AG04449 (cell line): ENCODE measurements at regions not wholly inside any gene's neighbourhood (a gene's known extent, or its start where the extent isn't known, plus 50 kb on each side); places are given as distances from the start of the nearest gene placed in this dataset.
A peak's percentile ranks its signal among the peaks of the same experiment; 100 is the strongest.

Source experiments
- CTCF ChIA-PET: fragments of 350-600 bp; formaldehyde crosslinking; extraction: SDS; loops from one replicate; lab custom pipeline; 2021; ENCODE audit warnings: antibody characterized with exemption; lab: Yijun Ruan, JAX
- POLR2A ChIA-PET: fragments of 400-600, 350-600 bp; formaldehyde crosslinking; extraction: SDS; loops from one replicate; lab custom pipeline; 2020; ENCODE audit warnings: antibody characterized with exemption, inconsistent platforms; lab: Yijun Ruan, JAX
- DNase-seq: peaks from one replicate; pipeline ENCODE4 v3.0.0-alpha.2; 2010; ENCODE audit warnings: low read depth, low spot score
- H3K4me3 ChIP-seq: 2 replicates; pipeline ENCODE4 v1.5.1; 2011; ENCODE audit warnings: low read depth, mild to moderate bottlenecking, control low read depth, low read length
- CTCF ChIP-seq: IDR thresholded peaks from one replicate; pipeline ENCODE4 v1.5.1; 2011; ENCODE audit warnings: mild to moderate bottlenecking, moderate library complexity, low read length, control low read depth, inconsistent platforms; ENCODE audit not compliant: insufficient read depth; ENCODE audit errors: missing control alignments

GRCh38 chr3:69445024-69445423 lies 59.1 kb upstream of the FRMD4B start:
- DNase-seq = no peak
- POLR2A ChIA-PET = no interaction called here
- no peak overlapping the region for H3K4me3 ChIP-seq
- TF ChIP-seq CTCF = no peak
- CTCF ChIA-PET = interaction anchor here (1.5 to 6.0 kb wide), 2 partner anchors 283 to 324 kb away, joined by 5 to 74 read pairs; no protein-coding TSS in a partner anchor

- TF ChIP-seq CTCF = no peak
- ChIA-PET POLR2A (no interaction called here), CTCF (interaction anchor here (1.3 to 6.0 kb wide), 4 partner anchors 8 to 323 kb away, joined by 4 to 74 read pairs (median 5); no protein-coding TSS in a partner anchor)
- H3K4me3 ChIP-seq = no peak overlapping the region
- no peak for DNase-seq
These were observed 57.6 kb upstream of the FRMD4B start for GRCh38 chr3:69443457-69443920.

GRCh38 chr3:69442771-69443311 lies 57.0 kb upstream of the FRMD4B start:
- POLR2A ChIA-PET = no interaction called here
- no peak overlapping the region for H3K4me3 ChIP-seq
- no peak for DNase-seq
- no peak for TF ChIP-seq CTCF
- CTCF ChIA-PET = interaction anchor here (1.3 to 6.0 kb wide), 4 partner anchors 9 to 281 kb away, joined by 4 to 74 read pairs (median 8); no protein-coding TSS in a partner anchor

- DNase-seq = no peak
- ChIA-PET CTCF (interaction anchor here (1.0 to 6.0 kb wide), 13 partner anchors 11 to 350 kb away, joined by 3 to 74 read pairs (median 8); no protein-coding TSS in a partner anchor), POLR2A (no interaction called here)
- H3K4me3 ChIP-seq = no peak overlapping the region
- no peak for TF ChIP-seq CTCF
These were observed 55.8 kb upstream of the FRMD4B start for GRCh38 chr3:69441732-69442131.

GRCh38 chr3:69441040-69441439 lies 55.2 kb upstream of the FRMD4B start:
- CTCF ChIA-PET = interaction anchor here (0.7 to 6.0 kb wide), 20 partner anchors 11 to 351 kb away, joined by 3 to 74 read pairs (median 4); no protein-coding TSS in a partner anchor
- no peak overlapping the region for H3K4me3 ChIP-seq
- POLR2A ChIA-PET = no interaction called here
- no peak for DNase-seq
- no peak for TF ChIP-seq CTCF

GRCh38 chr3:69439643-69440270 lies 53.9 kb upstream of the FRMD4B start:
- no peak for DNase-seq
- H3K4me3 ChIP-seq = no peak overlapping the region
- peak; percentile 38 for TF ChIP-seq CTCF
- CTCF ChIA-PET = interaction anchor here (0.6 to 6.0 kb wide), 15 partner anchors 9 to 319 kb away, joined by 3 to 74 read pairs (median 5); no protein-coding TSS in a partner anchor
- POLR2A ChIA-PET = no interaction called here
